ENCODE measurements at regions not wholly inside any gene's neighbourhood (a gene's known extent, or its start where the extent isn't known, plus 50 kb on each side); places are given as distances from the start of the nearest gene placed in this dataset.

- DNase-seq (no peak), ATAC-seq (no peak), FAIRE-seq (no peak)
- 60% methylated on average over 2 of the region's 2 CpGs for WGBS, 2 donors
- no peak for TF ChIP-seq CTCF (IDR thresholded peaks at IDR 0.05)
- Histone ChIP-seq H3K36me3 (no peaks in the 10 kb centered on the region), H3K9me3 (no peaks in the 10 kb centered on the region), H3K4me3 (no peak overlapping the region), H3K27me3 (no peaks in the 10 kb centered on the region), H3K27ac (no peak overlapping the region), H3K4me1 (no peaks in the 10 kb centered on the region)
- intact Hi-C loops (cut with DNase I), result no loop called here
Observed at GRCh38 chr2:21683838-21684237, 560.1 kb downstream of the TDRD15 start.

GRCh38 chr2:21687589-21687988 is 563.8 kb downstream of the TDRD15 start:
- Histone ChIP-seq H3K27me3 (no peaks in the 10 kb centered on the region), H3K9me3 (no peaks in the 10 kb centered on the region), H3K4me3 (no peak overlapping the region), H3K27ac (no peak overlapping the region), H3K4me1 (no peaks in the 10 kb centered on the region), H3K36me3 (no peaks in the 10 kb centered on the region)
- WGBS, 2 donors, result 80 to 91% methylated on average over 2 of the region's 2 CpGs
- FAIRE-seq (no peak), ATAC-seq (no peak), DNase-seq (no peak)
- intact Hi-C loops (cut with DNase I), result no loop called here
- TF ChIP-seq CTCF (IDR thresholded peaks at IDR 0.05), result no peak

GRCh38 chr2:21690005-21690404 is 566.2 kb downstream of the TDRD15 start:
- no peak for DNase-seq
- FAIRE-seq, result no peak
- H3K27me3 ChIP-seq, result no peaks in the 10 kb centered on the region
- H3K4me3 ChIP-seq, result no peak overlapping the region
- intact Hi-C loops (cut with DNase I), result no loop called here
- H3K4me1 ChIP-seq, result no peaks in the 10 kb centered on the region
- no peaks in the 10 kb centered on the region for H3K36me3 ChIP-seq
- no peak overlapping the region for H3K27ac ChIP-seq
- no peaks in the 10 kb centered on the region for H3K9me3 ChIP-seq
- no peak for TF ChIP-seq CTCF (IDR thresholded peaks at IDR 0.05)
- ATAC-seq, result no peak

- ATAC-seq (no peak), DNase-seq (no peak), FAIRE-seq (no peak)
- Histone ChIP-seq H3K36me3 (no peaks in the 10 kb centered on the region), H3K4me3 (no peak overlapping the region), H3K27ac (no peak overlapping the region), H3K27me3 (no peaks in the 10 kb centered on the region), H3K4me1 (no peaks in the 10 kb centered on the region), H3K9me3 (no peaks in the 10 kb centered on the region)
- no peak for TF ChIP-seq CTCF (IDR thresholded peaks at IDR 0.05)
- intact Hi-C loops (cut with DNase I), result no loop called here
Observed at GRCh38 chr2:21693081-21693480, 569.3 kb downstream of the TDRD15 start.

- WGBS, 2 donors, result 55 to 66% methylated on average over 3 of the region's 3 CpGs
- Histone ChIP-seq H3K4me3 (no peak overlapping the region), H3K27ac (no peak overlapping the region), H3K36me3 (no peaks in the 10 kb centered on the region), H3K4me1 (no peaks in the 10 kb centered on the region), H3K9me3 (no peaks in the 10 kb centered on the region), H3K27me3 (no peaks in the 10 kb centered on the region)
- TF ChIP-seq CTCF (IDR thresholded peaks at IDR 0.05), result no peak
- ATAC-seq (no peak), DNase-seq (no peak), FAIRE-seq (no peak)
- intact Hi-C loops (cut with DNase I), result no loop called here
Observed at GRCh38 chr2:21694079-21694878, 570.5 kb downstream of the TDRD15 start.

All from pancreas (tissue), 10 donors.